PC-3 (cell line): ENCODE measurements at regions not wholly inside any gene's neighbourhood (a gene's known extent, or its start where the extent isn't known, plus 50 kb on each side); places are given as distances from the start of the nearest gene placed in this dataset.

ENCODE experiments used
- ATAC-seq: fragments of 200-7000 bp; cut with Tn5 transposase; 2 replicates; pipeline ENCODE4 v1.9.1; 2020; ENCODE audit warnings: mild to moderate bottlenecking, moderate library complexity
- BruUV-seq: library from RNA; stranded (reverse); fragments of 400-500 nt; replicated peaks from 2 replicates; lab custom pipeline; 2021; lab: Mats Ljungman, UMichigan
- CTCF ChIA-PET: fragments of 300-600 bp; sonication (Branson Sonifier 250); formaldehyde crosslinking; loops from one replicate; lab custom pipeline; 2022; ENCODE audit warnings: antibody characterized with exemption; lab: Charles Lee
- POLR2A ChIA-PET: fragments of 300-600 bp; sonication (Branson Sonifier 250); formaldehyde crosslinking; loops from one replicate; lab custom pipeline; 2022; ENCODE audit warnings: antibody characterized with exemption; ENCODE audit not compliant: unreplicated experiment; lab: Charles Lee
- DNase-seq: peaks from one replicate; pipeline ENCODE4 v3.0.0-alpha.2; 2015
- H2AFZ ChIP-seq: fragments of 300-600 bp; sonication (generic); 2 replicates; pipeline ENCODE4 v1.6.0; 2016; ENCODE audit warnings: antibody characterized with exemption, low read length
- H3F3A ChIP-seq: fragments of 300-600 bp; sonication (generic); one replicate; pipeline ENCODE4 v1.6.0; 2017; ENCODE audit warnings: antibody characterized with exemption, low read length, control low read depth, mild to moderate bottlenecking; ENCODE audit not compliant: unreplicated experiment
- H3K27ac ChIP-seq: fragments of 300-600 bp; sonication (generic); 2 replicates; pipeline ENCODE4 v1.5.1; 2016; ENCODE audit warnings: mild to moderate bottlenecking, low read length
- H3K27me3 ChIP-seq: fragments of 300-600 bp; sonication (generic); 2 replicates; pipeline ENCODE4 v1.6.1; 2016; ENCODE audit warnings: low read length, mixed read lengths
- H3K36me3 ChIP-seq: fragments of 300-600 bp; sonication (generic); 2 replicates; pipeline ENCODE4 v1.6.1; 2016; ENCODE audit warnings: low read depth, mixed run types, low read length, mixed read lengths
- H3K4me1 ChIP-seq: fragments of 300-600 bp; sonication (generic); 2 replicates; pipeline ENCODE4 v1.5.1; 2016; ENCODE audit warnings: low read length; ENCODE audit not compliant: insufficient read depth
- H3K4me2 ChIP-seq: fragments of 300-600 bp; sonication (generic); 2 replicates; pipeline ENCODE4 v1.6.0; 2016; ENCODE audit warnings: low read length
- H3K4me3 ChIP-seq: fragments of 300-600 bp; sonication (generic); 2 replicates; pipeline ENCODE4 v1.5.1; 2016; ENCODE audit warnings: mild to moderate bottlenecking, low read length, mixed read lengths
- H3K79me2 ChIP-seq: fragments of 300-600 bp; sonication (generic); 2 replicates; pipeline ENCODE4 v1.6.1; 2017; ENCODE audit warnings: low read length, mixed read lengths
- H3K9ac ChIP-seq: fragments of 300-600 bp; sonication (generic); 2 replicates; pipeline ENCODE4 v1.6.0; 2016; ENCODE audit warnings: mild to moderate bottlenecking, low read length
- H3K9me2 ChIP-seq: fragments of 300-600 bp; sonication (generic); replicated peaks from 2 replicates; pipeline ENCODE4 v1.6.1; 2016; ENCODE audit warnings: mixed run types, low read length, mixed read lengths
- H3K9me3 ChIP-seq: fragments of 300-600 bp; sonication (generic); 2 replicates; pipeline ENCODE4 v1.6.1; 2016; ENCODE audit warnings: low read length, mixed read lengths
- H4K20me1 ChIP-seq: fragments of 300-600 bp; sonication (generic); 2 replicates; pipeline ENCODE4 v1.6.1; 2016; ENCODE audit warnings: low read length, mixed read lengths
- EZH2 ChIP-seq: fragments of 300-600 bp; sonication (generic); IDR thresholded peaks from one replicate; pipeline ENCODE4 v1.6.1; 2017; ENCODE audit warnings: antibody characterized with exemption, mild to moderate bottlenecking, low read length; ENCODE audit not compliant: unreplicated experiment
- EZH2phosphoT487 ChIP-seq: fragments of 300-600 bp; sonication (generic); IDR thresholded peaks from 2 replicates; pipeline ENCODE4 v1.6.1; 2018; ENCODE audit warnings: mild to moderate bottlenecking, antibody characterized with exemption, low read length, borderline replicate concordance
- intact Hi-C: fragments of 100-400 bp; cut with micrococcal nuclease; formaldehyde crosslinking; loops from 2 replicates; pipeline ENCODE4 v1.9.0; 2023
- TF ChIP-seq, protein P1 (sequence below): fragments of 300-600 bp; sonication (generic); conservative IDR thresholded peaks from 2 replicates; pipeline ENCODE4 v1.5.1; 2017; ENCODE audit warnings: antibody characterized with exemption, low read depth, mild to moderate bottlenecking, low read length

DNA sequence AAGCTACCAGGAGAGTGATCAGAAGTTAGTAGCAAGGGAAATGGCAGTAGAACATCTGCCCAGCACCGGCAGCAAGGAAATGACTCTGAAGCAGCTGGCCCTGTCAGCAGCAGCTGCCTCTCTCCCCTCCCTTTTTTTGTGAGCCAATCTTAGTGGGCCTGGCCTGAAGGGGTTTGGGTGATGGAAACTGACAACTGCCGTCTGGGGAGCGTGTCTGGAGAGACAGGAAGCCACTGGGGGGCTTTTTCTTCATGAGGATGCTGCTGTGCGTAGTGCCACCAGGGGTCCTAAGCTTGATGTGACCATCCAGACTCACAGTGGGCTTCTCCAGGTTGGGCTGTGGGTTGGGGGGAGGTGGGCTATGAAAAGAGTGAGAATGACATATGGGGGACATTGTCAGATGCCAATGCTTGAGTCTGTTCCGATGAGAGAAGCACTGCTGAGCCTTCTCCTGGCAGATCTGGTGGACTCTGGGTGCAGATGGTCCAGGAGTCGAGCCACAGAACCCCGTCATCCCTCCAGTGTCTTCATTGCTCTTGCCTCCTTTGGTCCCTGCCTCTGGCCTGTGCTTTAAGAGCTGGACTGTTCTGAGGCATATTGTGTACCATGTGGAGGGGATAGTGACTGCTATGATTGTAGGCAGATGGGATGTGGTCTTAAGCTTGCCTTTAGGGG, 87.6 kb upstream of the HIF1A start:
- Histone ChIP-seq H3K79me2 (no peaks in the 10 kb centered on the region), H3K27ac (no peak overlapping the region), H3F3A (no peaks in the 10 kb centered on the region), H4K20me1 (no peaks in the 10 kb centered on the region), H3K9ac (no peak overlapping the region), H3K4me1 (peaks cover 28% of the 10 kb centered on the region), H3K9me2 (no peaks in the 10 kb centered on the region), H3K4me2 (no peak overlapping the region), H3K4me3 (no peak overlapping the region), H2AFZ (no peak overlapping the region), H3K36me3 (no peaks in the 10 kb centered on the region), H3K27me3 (no peaks in the 10 kb centered on the region), H3K9me3 (no peaks in the 10 kb centered on the region)
- BruUV-seq: no TSS peak
- ATAC-seq (no peak), DNase-seq (no peak)
- intact Hi-C loops: no loop called here
- CTCF ChIA-PET: no interaction called here
- POLR2A ChIA-PET: no interaction called here
- TF ChIP-seq EZH2: no peak
- TF ChIP-seq EZH2phosphoT487: no peak
- TF ChIP-seq, protein P1, sequence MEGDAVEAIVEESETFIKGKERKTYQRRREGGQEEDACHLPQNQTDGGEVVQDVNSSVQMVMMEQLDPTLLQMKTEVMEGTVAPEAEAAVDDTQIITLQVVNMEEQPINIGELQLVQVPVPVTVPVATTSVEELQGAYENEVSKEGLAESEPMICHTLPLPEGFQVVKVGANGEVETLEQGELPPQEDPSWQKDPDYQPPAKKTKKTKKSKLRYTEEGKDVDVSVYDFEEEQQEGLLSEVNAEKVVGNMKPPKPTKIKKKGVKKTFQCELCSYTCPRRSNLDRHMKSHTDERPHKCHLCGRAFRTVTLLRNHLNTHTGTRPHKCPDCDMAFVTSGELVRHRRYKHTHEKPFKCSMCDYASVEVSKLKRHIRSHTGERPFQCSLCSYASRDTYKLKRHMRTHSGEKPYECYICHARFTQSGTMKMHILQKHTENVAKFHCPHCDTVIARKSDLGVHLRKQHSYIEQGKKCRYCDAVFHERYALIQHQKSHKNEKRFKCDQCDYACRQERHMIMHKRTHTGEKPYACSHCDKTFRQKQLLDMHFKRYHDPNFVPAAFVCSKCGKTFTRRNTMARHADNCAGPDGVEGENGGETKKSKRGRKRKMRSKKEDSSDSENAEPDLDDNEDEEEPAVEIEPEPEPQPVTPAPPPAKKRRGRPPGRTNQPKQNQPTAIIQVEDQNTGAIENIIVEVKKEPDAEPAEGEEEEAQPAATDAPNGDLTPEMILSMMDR: no peak

DNA sequence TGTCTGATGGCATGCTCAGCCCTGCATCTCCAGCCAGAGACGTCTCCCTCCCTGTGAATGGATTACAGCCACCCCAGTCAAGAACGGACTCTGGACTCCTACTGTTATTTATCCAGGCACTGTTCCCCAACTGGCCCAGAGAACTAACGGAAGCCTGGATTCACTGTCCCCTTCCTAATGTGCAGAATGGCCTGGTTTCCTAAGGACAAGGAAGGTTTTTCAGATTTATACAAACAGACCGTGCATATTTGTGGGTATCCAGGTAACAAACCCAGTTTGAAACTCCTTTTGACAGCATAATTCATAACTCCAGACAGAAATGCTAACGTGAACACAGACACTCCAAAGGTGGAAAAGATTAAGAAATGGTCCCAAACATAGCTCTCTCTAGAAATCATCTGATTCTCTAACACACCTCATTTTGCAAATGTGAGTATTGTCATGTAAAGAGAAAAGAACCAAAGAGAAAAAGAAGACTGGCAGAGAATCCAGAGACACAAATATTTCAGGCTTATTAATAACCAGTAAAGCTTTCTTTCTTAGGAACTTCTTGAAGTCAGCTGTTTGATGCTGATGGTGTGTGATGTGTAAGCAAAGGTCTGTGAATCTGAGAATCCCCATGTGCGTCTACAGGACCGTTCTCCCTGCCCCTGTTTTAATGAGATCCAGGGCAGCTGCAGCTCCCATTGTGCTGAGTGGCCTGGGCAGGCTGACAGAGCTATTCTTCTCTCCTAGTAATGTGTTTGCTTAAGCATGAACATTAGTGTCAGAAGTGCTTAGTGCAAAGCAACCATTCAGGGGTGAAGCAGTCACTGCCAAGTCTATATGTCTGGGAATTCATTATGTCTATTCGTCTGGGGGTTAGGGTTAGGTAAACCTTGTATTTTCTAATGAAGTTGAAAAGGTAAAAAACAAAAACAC, 86.8 kb upstream of the HIF1A start:
- intact Hi-C loops: no loop called here
- H3K27ac ChIP-seq: peak overlapping the region; percentile 34
- H2AFZ ChIP-seq: peak overlapping the region; percentile 17; the same call in 1 of the 2 replicates
- no peaks in the 10 kb centered on the region for H3K36me3 ChIP-seq
- CTCF ChIA-PET: interaction anchor here (0.5 kb wide), 3 partner anchors 134 to 147 kb away, joined by 3 to 5 read pairs (median 4); no protein-coding TSS in a partner anchor
- H4K20me1 ChIP-seq: no peaks in the 10 kb centered on the region
- ATAC-seq: peak; percentile 59
- POLR2A ChIA-PET: no interaction called here
- no peaks in the 10 kb centered on the region for H3K27me3 ChIP-seq
- H3K9ac ChIP-seq: no peak overlapping the region
- no peak for TF ChIP-seq EZH2phosphoT487
- TF ChIP-seq EZH2: no peak
- DNase-seq: peak; percentile 41
- peaks cover 21% of the 10 kb centered on the region for H3K4me1 ChIP-seq
- no peaks in the 10 kb centered on the region for H3K9me3 ChIP-seq
- no peak overlapping the region for H3K4me3 ChIP-seq
- H3K4me2 ChIP-seq: peak overlapping the region; percentile 28
- BruUV-seq: no TSS peak
- H3K79me2 ChIP-seq: no peaks in the 10 kb centered on the region
- no peaks in the 10 kb centered on the region for H3F3A ChIP-seq
- no peaks in the 10 kb centered on the region for H3K9me2 ChIP-seq

DNA sequence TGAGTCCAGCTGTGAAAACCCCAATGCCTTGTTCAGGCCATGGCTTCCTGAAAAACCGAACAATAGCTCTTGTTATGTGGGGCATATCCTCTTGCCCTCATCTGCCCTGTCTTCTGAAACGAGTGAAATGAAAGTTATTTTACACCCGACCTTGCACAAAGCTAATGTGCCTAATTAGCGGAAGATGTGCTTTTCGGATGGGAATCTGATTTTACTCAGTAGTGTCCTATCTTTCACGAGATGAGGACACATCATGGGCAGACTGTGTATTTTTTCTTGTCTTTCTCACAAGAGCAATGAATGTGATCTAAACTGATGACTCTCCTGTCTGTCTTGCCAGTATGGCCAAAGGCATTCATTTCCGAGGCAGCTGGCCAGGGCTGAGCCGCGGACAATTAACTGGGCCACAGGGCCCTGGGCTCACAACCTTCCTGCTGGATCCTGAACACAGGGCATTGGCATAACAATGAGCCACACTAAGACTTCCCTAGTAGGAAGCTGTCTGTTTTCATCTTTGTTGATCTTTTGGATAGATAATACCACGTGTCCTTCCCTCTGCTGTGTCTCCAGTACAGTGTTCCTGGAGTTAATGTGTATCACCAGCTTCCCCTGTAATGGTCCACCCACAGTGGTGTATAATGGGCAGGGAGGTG, 86.0 kb upstream of the HIF1A start:
- no TSS peak for BruUV-seq
- Histone ChIP-seq H3K4me1 (peaks cover 21% of the 10 kb centered on the region), H3K9me2 (no peaks in the 10 kb centered on the region), H3K27ac (peak overlapping the region; percentile 34), H2AFZ (peak overlapping the region; percentile 43), H4K20me1 (no peaks in the 10 kb centered on the region), H3F3A (no peaks in the 10 kb centered on the region), H3K36me3 (no peaks in the 10 kb centered on the region), H3K9me3 (no peaks in the 10 kb centered on the region), H3K27me3 (no peaks in the 10 kb centered on the region), H3K4me3 (no peak overlapping the region), H3K79me2 (no peaks in the 10 kb centered on the region), H3K4me2 (peak overlapping the region; percentile 28), H3K9ac (no peak overlapping the region)
- ATAC-seq (peak; percentile 88), DNase-seq (peak; percentile 87)
- ChIA-PET POLR2A (interaction anchor here (0.6 kb wide), 1 partner anchor 23 kb away, joined by 6 read pairs; no protein-coding TSS in a partner anchor), CTCF (interaction anchor here (0.5 to 0.7 kb wide), 2 partner anchors 23 to 139 kb away, joined by 3 to 5 read pairs; no protein-coding TSS in a partner anchor)
- TF ChIP-seq EZH2 (no peak), EZH2phosphoT487 (no peak)
- intact Hi-C loops: no loop called here
